C1 segment of cervical spinal cord (tissue), 14 donors: ENCODE measurements at regions not wholly inside any gene's neighbourhood (a gene's known extent, or its start where the extent isn't known, plus 50 kb on each side); places are given as distances from the start of the nearest gene placed in this dataset.
"Not testable (repeated sequence)": the region's sequence is repeated elsewhere in the genome, so short reads cannot be mapped to it uniquely, and the experiment has no call there.

Experiments
- DNase-seq, 14 donors: peaks; one replicate each; lab custom pipeline; 2025; lab: John Stamatoyannopoulos, UW

DNA sequence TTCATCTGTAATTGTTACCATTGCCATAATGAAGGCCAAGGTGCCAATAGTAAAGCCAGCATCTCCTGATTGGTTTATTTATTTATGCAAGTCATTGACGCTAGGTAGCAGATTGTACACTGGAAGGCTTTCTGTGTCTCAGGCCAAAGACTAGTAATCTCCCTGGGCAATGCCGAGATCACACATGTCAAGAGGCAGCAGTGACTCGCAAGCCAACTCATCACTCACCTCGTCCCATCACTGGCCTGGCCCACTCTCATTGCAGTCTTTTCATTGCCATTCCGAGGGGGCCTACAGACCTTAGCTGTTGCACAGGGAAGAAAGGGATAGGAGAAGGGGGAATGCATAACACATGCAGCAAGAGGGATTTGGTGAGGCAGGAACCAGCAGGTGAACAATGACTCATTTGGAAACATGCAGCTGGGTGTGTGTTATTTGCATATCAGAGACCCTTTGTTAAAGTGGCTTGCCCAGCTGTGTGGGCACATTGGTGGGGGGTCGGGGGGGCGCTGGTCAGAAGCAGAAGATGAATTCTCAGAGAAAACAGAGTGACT, 448.7 kb upstream of the HNRNPA3 start:
- DNase-seq: no peak

DNA sequence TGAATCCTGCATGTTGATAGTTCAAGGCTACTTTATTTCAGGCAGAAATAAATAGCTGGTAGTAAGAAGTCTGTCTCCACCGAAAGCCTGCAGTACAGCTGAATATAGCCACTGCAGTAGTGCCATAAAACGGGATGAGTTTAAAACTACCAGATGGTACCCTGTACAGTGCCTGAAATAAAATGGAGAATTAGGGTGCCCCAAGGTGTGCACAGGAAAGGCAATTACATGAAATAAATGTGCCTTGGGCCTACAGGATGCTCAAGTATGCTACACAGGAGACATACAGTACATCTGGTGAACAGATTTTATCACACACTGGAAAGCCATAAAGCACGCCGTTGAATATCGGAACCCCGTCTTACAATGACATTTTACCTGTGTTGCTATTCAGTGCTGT, 447.7 kb upstream of the HNRNPA3 start:
- DNase-seq: no peak

DNA sequence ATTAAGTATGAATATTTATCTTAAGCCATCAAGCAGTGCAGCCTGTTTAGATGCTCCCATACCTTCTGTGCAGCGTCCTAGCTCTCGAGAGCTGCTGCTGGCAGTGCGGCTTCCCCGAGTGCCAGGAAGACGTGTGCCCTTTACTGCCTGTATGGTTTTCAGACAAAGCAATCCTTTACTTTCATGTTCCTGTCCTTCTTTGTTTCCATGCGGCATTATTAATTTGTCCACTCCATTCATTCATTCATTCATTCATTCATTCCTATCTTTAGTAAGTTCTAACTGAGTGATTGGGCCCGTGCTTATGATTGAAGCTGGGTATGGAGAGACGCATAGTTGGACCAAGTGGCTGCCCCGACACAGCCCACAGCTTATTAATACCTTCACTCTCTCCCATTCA, 446.6 kb upstream of the HNRNPA3 start:
- DNase-seq: no peak

DNA sequence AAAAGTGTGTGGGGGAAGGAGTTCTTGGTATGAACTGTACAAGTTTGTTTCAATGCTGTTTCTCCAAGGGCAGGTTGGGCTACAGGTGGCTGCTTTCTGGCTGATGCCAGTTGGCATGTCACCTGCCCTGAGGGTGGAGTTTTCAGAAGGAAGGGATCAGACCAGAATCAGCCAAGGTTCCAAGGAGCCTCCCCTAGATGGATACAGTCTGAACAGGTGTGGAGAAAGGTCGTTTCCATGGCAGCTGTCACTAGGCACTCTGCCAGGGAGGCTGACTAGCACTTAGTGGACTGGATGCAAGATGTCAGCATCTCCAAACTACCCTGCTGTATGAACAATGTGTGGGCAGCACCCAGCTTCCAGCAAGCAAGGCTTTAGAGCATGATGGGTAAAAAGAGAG, 444.4 kb upstream of the HNRNPA3 start:
- no peak for DNase-seq

DNA sequence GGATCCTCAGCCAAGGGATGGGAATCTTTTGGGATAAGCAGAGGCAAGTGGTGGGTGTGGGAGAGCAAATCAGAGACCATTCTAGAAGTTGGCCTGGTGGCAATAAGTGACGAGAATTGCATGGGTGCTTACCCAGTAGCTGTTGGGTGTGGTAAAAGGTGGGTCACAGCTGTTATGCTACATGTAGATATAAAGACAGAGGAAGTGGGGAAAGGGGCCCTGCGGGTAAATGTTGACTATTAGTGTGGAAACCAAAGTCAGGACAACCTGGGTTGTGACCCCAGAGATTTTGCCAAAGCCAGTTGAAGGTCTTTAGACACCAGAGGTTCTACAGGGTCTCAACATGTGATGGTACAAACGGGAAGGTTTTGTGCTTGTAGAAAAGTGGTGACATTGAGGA, 443.6 kb upstream of the HNRNPA3 start:
- DNase-seq: no peak

DNA sequence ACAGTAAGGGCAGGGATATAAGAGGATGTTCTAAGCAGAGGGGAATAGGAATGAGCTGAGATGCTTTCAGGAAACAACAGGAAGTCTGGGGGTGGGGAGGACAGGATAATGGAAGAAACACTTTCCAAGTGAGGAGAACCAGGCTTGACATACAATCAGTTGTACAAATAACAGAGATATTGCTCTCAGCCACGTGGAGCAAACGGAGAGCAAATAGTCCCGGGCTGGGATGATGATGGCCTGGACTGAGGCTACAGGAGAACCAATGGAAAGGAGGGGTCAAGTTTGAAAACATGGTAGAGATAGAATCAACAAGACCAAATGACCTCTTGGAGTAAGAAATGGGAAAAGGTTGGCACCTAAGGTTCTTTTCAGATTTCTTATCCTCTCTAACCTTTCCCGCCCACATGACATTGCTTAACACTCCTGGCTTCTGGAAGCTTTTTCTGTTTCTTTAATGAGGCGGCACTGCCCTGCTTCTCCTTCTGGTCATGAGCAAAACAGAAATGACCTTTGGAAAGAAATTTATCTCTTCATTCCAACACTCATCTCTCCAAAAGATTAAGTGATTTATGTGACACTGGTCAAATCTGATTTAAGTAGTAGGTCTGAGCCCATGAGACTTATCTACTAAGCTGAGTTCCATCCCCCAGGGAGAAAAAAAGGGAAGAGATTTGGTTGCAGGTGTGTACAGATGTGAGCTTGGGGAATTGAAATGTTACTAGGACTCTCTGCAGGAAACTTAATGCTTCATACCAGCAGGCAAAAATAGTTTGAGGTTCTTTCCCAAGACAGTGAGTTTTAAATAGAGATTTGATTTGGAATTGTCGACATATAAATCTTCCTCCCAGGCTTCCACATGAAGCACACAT, 442.9 kb upstream of the HNRNPA3 start:
- DNase-seq: no peak

DNA sequence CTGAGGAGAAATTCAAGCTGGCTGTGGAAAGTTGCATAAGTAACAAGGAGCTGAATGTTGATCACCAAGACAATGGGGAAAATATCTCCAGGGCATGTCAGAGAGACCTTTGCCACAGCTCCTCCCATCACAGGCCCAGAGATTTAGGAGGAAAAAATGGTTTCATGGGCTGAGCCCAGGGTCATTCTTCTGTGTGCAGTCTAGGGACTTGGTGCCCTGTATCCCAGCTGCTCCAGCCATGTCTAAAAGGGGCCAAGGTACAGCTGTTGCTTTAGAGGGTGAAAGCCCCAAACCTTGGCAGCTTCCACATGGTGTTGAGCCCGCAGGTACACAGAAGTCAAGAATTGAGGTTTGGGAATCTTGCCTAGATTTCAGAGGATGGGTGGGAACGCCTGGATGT, 439.8 kb upstream of the HNRNPA3 start:
- DNase-seq: no peak

DNA sequence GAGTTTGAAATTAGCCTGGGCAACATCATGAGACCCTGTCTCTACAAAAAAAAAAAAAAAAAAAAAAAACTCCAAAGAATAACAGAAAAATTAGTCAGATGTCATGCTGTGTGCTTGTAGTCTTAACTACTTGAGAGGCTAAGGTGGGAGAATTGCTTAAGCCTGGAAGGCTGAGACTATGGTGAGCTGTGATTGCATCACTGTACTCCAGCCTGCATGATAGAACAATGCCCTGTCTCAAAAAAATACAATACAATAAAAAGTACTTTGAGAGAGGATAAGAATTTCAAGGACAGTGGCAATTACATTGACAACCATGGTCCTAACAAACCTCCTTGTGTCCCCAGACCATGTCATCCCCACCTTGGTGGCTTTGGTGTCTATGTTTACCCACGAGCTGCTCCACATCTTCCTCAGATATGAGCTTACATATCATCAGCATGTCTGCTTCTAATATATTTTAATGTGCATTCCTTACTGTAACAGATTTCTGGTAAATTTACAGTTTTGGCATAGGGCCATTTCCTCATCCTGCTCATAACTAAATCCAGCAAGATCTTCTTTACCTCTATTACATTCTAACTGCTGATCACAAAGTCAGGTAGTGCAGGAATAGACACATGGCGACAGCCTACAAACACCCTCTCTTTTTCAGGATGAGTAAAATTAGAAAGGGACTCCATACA, 437.7 kb upstream of the HNRNPA3 start:
- DNase-seq: no peak

DNA sequence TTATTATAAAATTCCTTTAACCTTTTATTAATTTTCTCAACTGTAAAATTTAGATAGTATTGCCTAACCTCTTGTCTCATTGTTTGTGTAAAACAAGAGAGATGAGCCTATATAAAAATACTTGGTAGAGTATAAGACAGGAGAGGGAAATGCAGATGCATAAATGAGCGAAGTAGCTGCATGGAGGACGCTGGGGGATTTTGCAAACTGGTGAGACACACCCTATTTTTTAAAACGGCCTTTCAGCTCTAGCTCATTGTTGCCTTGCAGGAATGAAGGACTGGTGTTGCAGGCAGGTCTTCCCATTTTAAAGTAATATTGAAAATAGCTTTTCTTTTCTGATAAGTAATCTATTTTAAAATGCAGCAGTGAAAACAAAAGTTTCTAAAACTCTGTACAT, 435.3 kb upstream of the HNRNPA3 start:
- no peak for DNase-seq

DNA sequence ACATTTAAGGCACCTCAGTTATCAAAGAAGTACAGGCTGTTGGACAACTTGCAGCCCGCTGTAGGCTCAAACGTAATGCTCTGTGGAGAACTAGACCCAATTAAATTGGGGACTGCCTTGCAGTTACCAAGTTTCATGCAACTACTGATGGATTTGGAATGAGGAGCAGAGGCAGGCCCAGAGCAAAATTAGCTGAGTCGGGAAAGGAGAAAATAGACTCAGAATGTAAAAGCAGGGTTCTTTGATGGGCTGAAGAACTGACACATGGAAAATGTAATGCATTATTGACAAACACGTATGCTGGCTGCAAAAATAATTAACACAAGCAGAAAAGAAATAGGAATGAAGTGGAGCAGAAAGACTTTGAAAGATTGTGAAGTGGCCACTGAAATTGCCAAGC, 432.7 kb upstream of the HNRNPA3 start:
- no peak for DNase-seq

DNA sequence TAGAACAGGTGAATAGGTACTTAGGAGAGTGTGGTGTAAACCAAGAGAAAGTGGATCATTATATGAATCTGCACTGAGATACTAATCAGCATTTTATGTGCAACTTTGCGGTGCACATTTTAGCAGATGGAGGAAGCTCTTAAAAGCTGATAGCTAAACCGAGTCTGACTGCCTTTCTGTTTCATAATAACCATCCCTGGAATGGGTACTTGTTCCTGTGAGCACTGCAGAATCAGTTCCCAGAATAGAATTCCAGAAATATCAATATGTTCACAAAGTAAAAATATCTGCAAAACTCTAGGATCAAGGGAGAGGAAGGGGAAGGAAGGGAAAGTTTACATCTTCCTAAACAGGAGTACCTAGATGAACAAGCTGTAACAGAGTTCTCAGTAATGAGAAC, 432.2 kb upstream of the HNRNPA3 start:
- DNase-seq: no peak

DNA sequence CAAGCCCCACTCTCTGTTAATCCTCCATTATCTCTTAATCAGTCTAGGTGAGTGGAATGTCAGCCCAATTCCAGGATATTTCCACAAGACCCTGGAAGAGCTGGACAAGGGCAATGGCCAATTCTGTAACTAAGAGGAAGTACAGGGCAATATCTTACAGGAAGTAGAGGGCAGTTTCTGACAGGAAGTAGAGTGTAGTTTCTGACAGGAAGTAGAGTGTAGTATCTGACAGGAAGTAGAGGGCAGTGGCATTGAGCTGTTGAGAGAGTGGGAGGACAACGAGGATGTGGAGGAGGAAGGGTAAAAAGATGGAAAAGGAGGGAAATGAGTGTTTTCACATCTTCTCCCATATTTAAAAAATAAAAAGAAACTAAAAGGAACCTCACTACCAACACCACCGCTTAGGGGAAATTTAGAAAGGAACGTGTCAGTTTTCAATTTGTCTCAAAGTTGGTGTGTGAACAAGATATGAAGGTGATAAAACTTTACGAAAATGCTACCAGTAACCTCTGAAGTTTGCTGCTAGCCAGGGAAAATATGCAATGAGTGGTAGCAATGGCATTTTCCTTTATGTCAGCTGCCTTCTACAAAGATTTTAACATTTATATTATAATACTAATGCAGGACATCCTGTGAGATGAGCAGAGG, 430.9 kb upstream of the HNRNPA3 start:
- no peak for DNase-seq

DNA sequence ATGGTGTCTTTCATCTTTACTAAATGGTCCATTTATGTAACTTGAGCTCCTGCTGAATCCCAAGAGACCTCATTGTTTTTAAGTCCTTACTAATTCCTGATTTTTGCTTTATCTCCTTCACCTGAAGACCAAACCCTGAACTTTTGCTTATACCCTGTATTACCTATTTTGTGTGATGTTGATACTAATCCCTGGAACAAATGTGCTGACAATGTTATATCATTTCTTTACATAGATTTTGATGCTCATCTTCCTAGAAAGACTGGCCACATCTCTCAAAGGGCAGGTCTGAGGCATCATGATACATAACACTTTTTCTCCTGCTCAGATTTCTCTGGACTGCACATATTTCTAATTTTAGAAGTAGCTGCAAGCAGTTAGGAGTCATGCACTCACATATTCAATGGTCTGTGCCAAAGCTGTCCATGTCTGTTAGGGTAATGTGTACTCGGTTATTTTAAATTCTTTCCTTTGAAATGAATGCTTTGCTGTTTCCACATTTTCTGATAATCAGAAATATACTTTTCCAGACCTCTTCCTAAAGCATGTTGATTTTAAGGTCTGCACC, 427.9 kb upstream of the HNRNPA3 start:
- no peak for DNase-seq

DNA sequence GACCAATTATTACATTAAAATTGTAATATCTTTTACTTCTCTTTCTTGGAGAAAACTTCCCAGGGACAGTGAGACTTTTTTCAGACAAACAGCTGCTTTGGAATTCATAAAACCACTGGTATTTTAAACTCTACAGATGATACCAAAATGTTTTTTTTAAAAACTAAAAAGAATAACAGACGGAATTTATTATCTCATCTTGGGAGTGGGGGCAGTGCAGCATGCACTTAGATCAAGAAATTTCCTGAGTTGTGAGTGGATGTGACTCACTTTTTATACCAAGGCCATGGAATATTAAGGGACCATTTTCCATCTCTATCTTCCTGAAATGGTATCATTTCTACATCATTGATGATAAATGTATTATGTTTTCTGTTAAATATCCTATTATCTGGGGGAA, 422.8 kb upstream of the HNRNPA3 start:
- DNase-seq: no peak

DNA sequence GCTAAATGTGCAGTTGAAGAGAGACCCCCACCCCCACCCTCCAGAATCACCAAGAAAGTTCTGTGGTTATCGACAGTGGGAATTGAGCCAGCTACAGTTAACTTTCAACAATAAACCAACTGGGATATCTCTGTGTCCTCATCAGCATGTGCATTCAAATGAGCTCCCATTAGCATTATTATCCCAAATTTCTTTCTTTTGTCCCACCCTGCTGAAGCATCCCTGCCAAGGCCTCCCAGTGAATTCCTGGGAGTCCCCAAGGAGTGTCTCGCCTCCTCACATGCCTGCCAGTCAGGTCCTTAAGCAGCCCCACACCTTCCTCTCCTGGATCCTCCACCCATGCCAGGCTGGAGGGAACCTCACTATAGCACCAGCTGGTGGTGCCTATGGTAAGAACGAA, 422.1 kb upstream of the HNRNPA3 start:
- no peak for DNase-seq

DNA sequence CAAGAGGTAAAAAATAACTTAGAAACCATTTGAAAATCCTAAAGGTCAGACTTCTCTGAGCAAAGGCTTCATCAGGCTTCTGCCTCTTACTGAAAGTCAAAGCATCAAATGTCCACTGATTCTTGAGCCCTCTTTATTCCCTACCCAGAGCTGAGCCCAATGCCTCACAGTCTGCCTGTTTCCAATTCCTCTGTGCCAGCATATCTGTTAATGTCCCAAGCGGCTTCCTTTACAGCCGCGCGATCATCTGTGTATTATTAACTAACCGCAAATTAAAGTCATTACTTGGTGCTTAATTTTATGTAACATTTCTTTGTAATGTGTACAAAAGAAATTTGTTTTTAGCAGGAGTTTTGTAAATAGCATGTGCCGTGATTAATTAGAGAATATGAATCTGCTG, 418.8 kb upstream of the HNRNPA3 start:
- DNase-seq: no peak

DNA sequence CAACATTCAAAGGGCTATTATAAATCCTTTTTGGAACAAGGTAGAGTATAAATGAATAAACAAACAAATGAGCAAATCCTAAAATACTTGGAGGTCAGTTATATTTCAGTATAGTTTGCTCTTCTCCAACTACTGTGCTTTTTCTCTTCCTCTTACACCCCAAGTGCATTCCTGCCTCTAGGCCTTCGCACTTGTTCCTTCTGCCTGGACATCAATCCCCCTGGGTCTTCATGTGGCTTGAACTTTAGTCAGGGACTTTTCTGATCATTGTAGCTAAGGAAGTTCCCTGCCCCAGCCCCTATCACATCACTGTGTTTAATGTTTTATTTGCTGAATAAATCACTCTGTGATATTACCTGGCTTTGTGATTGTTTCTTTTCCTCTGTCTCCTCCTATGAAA, 418.2 kb upstream of the HNRNPA3 start:
- DNase-seq: no peak

DNA sequence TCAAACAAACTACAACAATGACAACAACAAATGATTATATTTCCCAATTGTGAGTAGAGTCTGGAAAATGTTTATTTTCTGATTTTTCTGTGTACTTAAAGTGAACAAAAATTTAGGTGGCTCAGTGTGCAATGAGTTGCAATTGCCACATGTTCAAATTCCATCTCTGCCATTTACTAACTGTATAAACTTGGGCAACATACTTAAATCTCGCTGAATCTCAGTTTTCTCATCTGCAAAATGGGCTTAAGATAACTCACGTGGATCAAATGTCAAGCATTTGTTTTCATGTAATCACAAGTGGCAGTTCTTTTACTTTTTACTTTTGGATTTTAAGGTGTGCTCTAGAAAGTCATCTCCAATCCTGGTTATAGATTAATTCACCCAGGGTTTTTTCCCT, 416.8 kb upstream of the HNRNPA3 start:
- no peak for DNase-seq

DNA sequence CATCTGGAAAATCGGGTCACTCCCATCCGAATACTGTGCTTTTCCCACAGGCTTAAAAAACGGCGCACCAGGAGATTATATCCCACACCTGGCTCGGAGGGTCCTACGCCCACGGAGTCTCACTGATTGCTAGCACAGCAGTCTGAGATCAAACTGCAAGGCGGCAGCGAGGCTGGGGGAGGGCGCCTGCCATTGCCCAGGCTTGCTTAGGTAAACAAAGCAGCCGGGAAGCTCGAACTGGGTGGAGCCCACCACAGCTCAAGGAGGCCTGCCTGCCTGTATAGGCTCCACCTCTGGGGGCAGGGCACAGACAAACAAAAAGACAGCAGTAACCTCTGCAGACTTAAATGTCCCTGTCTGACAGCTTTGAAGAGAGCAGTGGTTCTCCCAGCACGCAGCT, 415.9 kb upstream of the HNRNPA3 start:
- not testable (repeated sequence) for DNase-seq

DNA sequence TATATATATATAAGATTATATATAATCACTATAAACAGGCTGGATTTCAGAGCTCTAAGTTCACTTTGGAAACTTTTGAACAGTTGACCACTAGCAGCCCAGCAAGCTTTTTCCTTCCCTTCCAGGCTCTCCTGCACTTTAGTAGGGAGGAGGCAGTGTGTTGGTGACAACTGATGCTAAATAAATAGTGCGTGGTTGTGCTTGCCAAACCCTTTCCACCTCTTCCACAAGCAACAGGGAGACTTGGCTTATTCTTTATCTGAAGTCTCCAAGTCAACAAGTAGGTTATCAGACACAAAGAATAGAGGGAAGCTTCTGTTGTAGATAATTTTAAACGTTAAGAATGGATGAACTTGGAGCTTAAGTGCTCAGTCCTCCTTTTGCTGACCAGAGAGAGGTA, 408.2 kb upstream of the HNRNPA3 start:
- no peak for DNase-seq

DNA sequence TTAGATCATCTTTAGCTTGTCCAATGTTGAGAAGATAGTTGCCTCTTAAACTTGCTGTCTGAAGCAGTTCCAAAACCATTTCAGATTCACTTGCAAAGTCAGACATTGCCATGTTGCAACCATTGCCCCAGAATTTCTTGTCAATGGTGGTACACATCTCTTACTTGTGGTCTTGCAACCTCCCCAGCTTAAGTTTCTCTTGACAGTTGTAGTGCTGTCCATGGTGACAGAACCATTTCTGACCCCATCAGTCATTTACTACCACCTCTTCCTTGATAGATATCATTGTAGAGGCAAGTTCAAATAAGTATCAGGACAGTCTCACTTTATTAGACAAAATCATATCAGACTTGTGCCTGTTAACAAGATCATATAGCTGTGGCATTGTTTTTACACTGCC, 407.2 kb upstream of the HNRNPA3 start:
- DNase-seq: no peak

DNA sequence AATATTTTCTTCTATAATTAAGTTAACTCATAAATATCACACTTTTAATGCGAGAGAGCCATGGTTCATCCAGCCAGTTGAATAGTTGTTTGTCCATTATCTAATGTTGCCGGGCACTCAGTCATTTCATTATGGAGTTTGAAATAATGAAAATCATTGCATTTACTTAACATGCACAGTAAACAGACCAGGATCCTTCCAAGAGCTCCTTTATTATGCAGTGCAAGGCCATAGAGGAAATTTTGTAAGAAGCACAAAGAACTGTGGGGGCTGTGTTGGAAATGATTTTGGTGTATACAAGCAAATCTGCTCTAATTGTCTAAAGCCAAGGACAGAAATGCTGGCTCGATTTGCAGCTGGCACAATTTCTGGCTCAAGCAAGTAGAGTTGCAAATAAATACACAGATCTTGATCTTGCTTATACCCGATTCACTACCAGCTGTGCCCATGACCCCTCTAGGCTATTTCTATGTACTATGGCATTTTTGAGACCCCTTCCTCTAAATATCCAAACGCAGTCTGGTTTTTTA, 400.3 kb upstream of the HNRNPA3 start:
- DNase-seq: no peak
